ENCODE measurements at regions not wholly inside any gene's neighbourhood (a gene's known extent, or its start where the extent isn't known, plus 50 kb on each side); places are given as distances from the start of the nearest gene placed in this dataset.
A peak's percentile ranks its signal among the peaks of the same experiment; 100 is the strongest.

DNA sequence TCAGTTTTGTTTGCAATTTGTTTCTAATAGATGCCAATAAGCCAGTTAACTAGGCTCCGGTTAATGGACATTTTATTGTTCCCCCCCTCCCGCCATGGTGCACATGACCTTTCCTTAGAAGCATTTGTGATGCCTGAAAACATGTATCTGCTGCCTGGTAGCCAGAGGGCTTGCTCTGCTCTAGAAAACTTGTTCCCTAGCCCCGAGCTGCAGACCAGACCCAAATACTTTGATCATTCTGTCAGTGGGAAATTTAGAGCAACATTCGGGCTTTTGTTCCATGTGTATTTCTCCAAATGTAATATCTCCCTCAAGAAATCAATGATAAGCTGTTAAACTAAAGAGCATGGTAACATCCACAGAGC, 104.7 kb downstream of the EVX1 start:
- Mint-ChIP-seq H3K9me3 (no peaks in the 10 kb centered on the region), H3K4me1 (no peaks in the 10 kb centered on the region), H3K27me3 (peaks cover 50% of the 10 kb centered on the region), H3K4me3 (no peak overlapping the region), H3K27ac (no peak overlapping the region)
- DNase-seq, result no peak
- ATAC-seq, result no peak

DNA sequence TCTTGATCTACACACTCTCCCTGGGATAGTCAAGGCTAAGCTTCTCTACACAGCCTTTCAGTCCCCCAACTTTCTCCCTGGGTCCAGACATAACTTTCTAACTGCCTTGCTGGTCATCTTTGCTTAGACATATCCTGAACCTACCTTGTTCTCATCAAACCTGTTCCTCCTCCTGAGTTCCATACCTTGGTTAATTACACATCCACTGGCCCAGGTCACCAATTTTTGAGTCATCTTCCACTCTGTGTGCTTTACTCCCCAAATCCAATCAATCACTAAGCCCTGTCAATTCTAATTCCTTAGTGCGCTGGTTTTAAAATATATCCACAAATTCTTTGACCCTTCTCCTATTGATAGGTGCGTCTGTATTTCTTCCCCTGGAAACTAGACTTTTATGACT, 107.0 kb downstream of the EVX1 start:
- H3K9me3 Mint-ChIP-seq, result no peaks in the 10 kb centered on the region
- no peak overlapping the region for H3K4me3 Mint-ChIP-seq
- DNase-seq (no peak), ATAC-seq (no peak)
- no peak overlapping the region for H3K27ac Mint-ChIP-seq
- peaks cover 49% of the 10 kb centered on the region for H3K27me3 Mint-ChIP-seq
- H3K4me1 Mint-ChIP-seq, result no peaks in the 10 kb centered on the region

DNA sequence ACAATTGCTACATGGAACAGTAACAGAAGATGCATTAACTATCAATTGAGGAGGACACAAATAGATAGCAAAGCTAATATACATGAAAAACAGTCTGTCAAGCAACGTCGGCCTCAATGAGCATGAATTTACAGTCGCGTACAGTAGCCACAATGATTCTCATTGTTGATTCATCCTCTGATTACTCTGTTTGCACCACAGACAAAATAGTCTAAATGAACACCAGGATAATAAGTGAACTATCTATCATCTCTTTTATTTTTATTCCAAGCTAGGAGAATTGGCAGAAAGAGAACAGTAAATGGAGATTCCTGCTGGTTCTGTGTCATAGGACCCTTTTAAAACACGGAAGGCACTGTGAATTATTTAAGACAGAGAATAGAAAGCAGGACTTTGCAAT, 108.5 kb downstream of the EVX1 start:
- no peaks in the 10 kb centered on the region for H3K9me3 Mint-ChIP-seq
- no peak overlapping the region for H3K27ac Mint-ChIP-seq
- H3K4me3 Mint-ChIP-seq, result no peak overlapping the region
- no peak for DNase-seq
- no peak for ATAC-seq
- no peaks in the 10 kb centered on the region for H3K4me1 Mint-ChIP-seq
- peaks cover 42% of the 10 kb centered on the region for H3K27me3 Mint-ChIP-seq

DNA sequence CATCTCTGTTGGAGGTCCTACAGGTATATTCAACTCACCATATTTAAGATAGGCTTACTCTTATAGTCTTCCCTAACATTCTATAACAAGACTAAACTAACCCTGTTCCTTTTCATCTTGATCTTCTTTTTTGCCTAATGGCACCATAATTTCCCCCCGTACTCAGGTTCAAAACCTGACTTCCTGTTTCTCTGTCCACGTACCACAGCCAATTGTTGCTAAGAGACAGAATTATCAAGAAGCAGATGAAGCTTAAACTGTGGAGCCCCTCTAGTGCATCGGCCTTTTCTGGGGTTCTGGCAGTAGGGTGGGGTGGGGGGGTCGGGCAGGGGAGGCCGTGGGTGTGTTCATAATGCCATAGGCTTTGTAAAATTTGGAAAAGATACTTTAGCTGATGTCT, 109.2 kb downstream of the EVX1 start:
- Mint-ChIP-seq H3K4me1 (no peaks in the 10 kb centered on the region), H3K4me3 (no peak overlapping the region), H3K27ac (no peak overlapping the region), H3K27me3 (peaks cover 42% of the 10 kb centered on the region), H3K9me3 (no peaks in the 10 kb centered on the region)
- DNase-seq, result no peak
- no peak for ATAC-seq

DNA sequence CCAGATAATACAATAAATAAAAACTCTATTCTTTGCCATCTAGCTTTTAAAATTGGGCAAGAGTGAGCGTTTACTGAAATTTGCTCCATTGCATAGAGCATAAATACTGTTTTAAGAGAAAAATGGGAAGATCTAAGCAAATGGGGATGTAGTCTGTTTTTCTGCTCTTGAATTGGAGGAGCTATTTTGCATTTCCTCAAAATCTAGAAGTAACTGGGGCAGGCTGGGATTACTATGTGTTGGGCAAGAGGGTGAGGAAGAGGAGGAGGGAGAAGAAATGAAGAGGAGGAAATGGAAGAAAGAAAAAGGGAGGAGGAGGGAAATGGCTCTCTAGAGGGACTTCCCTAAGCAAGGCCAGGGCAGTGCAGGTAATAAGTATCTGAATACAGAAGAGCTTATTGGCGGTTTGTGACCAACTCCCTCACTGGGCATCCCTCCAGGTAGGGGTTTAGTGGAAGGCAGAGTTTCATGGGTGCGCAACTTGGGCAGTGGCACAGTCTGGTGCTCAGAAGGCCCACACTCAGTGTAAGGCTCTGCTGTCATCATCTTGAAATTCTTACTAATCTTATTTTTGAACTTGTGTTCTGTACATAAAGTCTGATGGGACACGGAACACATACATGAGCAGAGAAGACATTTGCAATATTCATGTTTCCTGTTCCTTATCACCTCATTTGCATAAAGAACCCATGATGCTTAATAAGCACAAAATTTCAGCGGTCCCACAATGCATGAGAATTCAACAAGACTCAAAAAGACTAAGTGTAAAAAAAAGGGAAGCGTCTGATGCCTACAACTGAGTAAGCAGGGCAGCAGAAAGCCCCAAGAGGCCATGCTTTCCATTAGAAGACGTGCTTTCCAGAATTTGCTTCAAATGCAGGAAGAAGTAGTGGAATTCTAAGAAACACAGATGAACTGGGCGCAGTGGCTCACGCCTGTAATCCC, 116.9 kb downstream of the EVX1 start:
- DNase-seq, result no peak
- no peak for ATAC-seq
- Mint-ChIP-seq H3K9me3 (no peaks in the 10 kb centered on the region), H3K27me3 (peaks cover 17% of the 10 kb centered on the region), H3K4me1 (no peaks in the 10 kb centered on the region), H3K4me3 (no peak overlapping the region), H3K27ac (no peak overlapping the region)

DNA sequence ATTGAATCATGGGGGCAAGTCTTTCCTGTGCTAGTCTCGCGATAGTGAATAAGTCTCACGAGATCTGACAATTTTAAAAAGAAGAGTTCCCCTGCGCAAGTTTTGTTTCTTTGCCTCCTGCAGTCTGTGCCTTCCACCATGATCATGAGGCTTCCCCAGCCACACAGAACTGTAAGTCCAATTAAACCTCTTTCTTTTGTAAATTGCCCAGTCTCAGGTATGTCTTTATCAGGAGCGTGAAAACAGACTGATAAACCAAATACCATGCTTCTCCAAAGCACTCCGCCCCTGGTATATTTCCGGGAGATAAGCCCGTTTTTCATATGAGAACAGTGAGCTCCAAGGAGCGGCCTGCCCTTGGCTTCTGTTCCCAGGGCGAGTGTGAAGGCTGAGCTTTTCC, 118.9 kb downstream of the EVX1 start:
- H3K27ac Mint-ChIP-seq, result no peak overlapping the region
- no peaks in the 10 kb centered on the region for H3K9me3 Mint-ChIP-seq
- no peaks in the 10 kb centered on the region for H3K4me1 Mint-ChIP-seq
- ATAC-seq (no peak), DNase-seq (no peak)
- peaks cover 17% of the 10 kb centered on the region for H3K27me3 Mint-ChIP-seq
- no peak overlapping the region for H3K4me3 Mint-ChIP-seq

DNA sequence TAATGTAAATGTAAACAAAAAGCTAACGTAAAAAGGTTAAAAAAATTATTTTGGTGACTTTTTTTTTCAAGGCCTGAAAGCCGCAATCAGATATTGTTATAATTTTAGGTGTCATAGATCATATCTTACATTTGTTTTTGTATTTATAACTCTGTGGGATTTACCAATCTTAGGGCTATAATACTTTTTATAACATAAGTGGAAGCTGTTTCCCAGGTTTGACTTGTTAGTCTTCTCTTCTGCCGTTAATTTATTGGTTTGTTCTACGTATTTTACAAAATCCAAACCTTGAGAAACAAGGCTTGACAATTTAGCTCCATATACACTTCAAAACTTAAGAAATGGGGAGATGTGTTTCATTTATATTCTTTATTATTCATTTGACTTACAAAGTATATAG, 119.4 kb downstream of the EVX1 start:
- H3K27ac Mint-ChIP-seq, result no peak overlapping the region
- H3K4me1 Mint-ChIP-seq, result no peaks in the 10 kb centered on the region
- H3K9me3 Mint-ChIP-seq, result no peaks in the 10 kb centered on the region
- no peak for ATAC-seq
- peaks cover 16% of the 10 kb centered on the region for H3K27me3 Mint-ChIP-seq
- H3K4me3 Mint-ChIP-seq, result no peak overlapping the region
- DNase-seq, result no peak

DNA sequence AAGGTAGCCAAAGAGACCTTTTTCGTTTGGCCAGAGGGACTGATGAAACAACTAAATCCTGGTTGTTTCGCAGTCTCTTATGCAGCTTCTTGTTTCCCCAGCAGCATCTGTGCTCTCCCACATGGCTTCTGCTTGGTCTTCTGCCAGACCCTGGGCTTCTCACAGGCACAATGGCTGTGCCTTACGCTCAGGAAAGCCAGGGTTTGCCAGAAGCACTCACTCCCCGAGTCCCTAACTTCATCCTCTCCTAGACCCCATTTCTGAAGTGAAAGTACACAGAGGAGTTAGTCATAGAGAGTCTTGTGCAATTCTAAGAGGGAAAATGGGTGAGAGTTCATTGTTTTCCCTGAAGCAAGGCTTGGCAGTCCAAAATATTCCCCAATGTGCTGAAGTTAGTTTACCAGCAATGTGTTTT, 121.7 kb downstream of the EVX1 start:
- ATAC-seq (no peak), DNase-seq (no peak)
- no peaks in the 10 kb centered on the region for H3K9me3 Mint-ChIP-seq
- H3K27ac Mint-ChIP-seq, result no peak overlapping the region
- H3K27me3 Mint-ChIP-seq, result no peaks in the 10 kb centered on the region
- no peaks in the 10 kb centered on the region for H3K4me1 Mint-ChIP-seq
- no peak overlapping the region for H3K4me3 Mint-ChIP-seq

DNA sequence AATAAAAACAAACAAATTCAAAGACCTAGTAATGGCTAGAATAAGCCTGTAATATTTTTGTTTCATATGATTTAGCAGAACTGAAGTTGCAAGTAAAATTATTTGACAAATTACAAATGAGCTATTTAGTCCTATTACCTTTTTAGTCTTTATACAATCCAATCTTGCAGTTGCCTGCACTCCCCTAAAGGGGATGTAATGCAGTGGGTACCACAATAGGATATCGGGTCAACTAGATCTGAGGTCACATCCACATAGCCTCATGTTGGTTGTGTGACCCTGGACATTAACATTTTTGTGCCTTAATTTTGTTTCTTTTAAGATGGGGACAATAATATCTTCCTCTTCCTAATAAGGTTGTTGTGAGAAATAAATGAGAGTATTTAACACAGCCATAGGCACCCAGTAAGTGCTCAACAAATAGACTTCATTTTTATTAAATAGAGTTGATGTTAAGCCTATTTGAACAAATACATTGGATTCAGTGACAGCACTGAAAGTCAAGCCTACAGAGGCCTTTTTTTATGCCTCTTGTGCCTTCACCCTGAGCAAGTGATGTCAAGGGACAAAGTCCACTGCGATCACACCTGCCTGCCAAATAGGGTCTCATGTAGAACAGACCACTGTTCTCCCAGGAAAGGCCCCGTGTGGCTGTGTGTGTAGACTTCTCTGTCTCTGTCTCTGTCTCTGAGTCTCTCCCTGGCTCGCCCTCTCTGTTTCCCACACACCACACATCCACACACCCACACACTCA, 124.8 kb downstream of the EVX1 start:
- DNase-seq, result no peak
- no peaks in the 10 kb centered on the region for H3K27me3 Mint-ChIP-seq
- H3K27ac Mint-ChIP-seq, result no peak overlapping the region
- H3K4me3 Mint-ChIP-seq, result no peak overlapping the region
- H3K4me1 Mint-ChIP-seq, result no peaks in the 10 kb centered on the region
- ATAC-seq, result peak; percentile 12
- H3K9me3 Mint-ChIP-seq, result no peaks in the 10 kb centered on the region

DNA sequence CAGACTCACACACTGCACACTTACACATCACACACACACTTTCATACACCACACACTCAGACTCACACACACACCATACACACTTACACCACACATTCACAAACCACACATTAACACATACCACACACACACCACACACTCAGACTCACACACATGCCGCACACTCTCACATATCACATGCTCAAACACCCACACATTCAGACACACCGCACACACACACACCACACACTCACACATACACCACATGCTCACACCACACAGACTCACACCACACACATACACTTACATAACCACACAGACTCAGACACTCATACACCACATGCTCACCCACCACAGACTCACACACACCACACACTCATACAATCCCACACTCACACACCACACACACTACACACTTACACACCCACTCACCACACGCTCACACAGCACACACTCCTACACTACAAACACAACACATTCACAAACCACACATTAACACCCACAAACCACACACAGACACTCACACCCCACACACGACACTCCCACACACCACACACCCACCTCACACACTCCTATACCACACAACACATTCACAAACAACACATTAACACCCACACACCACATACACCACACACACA, 125.4 kb downstream of the EVX1 start:
- H3K4me3 Mint-ChIP-seq, result no peak overlapping the region
- no peaks in the 10 kb centered on the region for H3K4me1 Mint-ChIP-seq
- no peaks in the 10 kb centered on the region for H3K9me3 Mint-ChIP-seq
- peak; percentile 42 for ATAC-seq
- H3K27me3 Mint-ChIP-seq, result no peaks in the 10 kb centered on the region
- DNase-seq, result no peak
- no peak overlapping the region for H3K27ac Mint-ChIP-seq

DNA sequence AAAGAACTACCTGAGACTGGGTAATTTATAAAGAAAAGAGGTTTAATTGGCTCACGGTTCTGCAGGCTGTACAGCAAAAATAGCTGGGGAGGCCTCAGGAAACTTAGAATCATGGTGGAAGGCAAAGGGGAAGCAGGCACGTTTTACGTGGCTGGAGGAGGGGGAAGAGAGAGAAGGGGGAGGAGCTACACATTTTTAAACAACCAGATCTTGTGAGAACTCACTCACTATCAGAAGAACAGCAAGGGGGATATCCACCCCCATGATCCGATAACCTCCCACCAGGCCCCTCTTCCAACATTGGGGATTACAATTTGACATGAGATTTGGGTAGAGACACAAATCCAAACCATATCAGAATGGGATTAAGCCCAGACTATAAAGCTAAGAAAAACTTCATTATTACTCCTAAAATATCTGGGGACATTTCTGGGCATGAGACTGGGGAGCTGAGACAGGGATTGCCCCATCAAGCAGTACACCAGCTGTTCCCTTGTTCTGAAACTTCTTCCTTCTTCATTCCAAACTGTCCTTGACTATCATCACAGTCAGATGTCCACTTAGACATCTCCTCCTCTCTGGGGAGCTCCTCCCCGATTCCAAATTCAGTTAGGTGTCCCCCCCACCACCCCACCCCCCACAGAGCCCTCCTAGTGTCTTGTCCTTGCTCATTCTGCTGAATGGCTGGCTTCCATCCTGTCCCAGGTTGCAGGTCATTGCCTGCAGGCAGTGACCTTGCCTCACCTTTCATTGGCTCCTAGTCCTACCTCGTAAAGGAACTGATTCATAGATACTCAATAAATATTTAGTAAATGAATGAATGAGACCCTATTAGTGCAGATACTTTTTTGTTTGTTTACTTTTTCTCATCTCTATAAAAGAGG, 132.6 kb downstream of the EVX1 start:
- no peak for ATAC-seq
- Mint-ChIP-seq H3K27ac (no peak overlapping the region), H3K9me3 (no peaks in the 10 kb centered on the region), H3K4me1 (no peaks in the 10 kb centered on the region), H3K4me3 (no peak overlapping the region), H3K27me3 (peaks cover 47% of the 10 kb centered on the region)
- DNase-seq, result no peak

DNA sequence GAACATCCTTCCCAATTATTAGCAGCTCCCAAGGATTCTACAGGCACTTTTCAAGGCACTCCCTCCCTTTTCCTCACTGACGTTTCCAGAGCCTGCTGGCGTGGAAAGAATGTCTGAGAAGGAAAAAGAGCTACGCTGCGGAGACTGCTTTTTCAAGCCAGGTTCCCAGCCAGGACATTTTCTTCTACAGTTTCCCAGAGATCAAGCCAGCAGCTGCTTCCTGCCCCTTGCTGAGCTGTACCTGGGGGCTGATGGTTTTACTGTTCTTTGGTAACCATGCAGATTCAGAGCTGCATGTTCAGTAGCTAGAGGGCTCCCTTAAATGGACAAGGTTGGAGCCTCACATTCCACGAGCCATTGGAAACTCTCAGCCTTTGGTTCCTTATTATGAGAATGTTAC, 133.4 kb downstream of the EVX1 start:
- Mint-ChIP-seq H3K27me3 (peaks cover 47% of the 10 kb centered on the region), H3K27ac (no peak overlapping the region), H3K4me3 (no peak overlapping the region), H3K4me1 (no peaks in the 10 kb centered on the region), H3K9me3 (no peaks in the 10 kb centered on the region)
- no peak for DNase-seq
- no peak for ATAC-seq

DNA sequence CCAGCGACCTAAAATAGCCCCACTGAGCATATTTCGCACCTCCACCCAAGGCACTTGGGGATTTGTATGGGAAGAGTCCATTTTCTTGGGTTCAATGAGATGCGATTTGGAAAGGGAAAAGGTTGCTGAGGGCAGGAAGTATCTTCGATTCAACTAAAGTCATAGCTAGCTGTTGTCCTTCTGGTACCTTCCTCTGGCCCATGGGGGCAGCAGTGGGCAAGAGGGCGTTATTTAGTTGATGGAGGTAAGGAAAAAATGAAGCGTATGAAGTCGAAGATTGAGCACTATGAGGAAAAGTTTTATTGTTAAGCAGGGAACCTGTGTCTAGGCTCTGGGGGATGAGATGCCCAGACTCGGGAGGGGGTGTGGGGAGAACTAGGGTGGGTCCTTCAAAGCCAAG, 135.4 kb downstream of the EVX1 start:
- peaks cover 47% of the 10 kb centered on the region for H3K27me3 Mint-ChIP-seq

DNA sequence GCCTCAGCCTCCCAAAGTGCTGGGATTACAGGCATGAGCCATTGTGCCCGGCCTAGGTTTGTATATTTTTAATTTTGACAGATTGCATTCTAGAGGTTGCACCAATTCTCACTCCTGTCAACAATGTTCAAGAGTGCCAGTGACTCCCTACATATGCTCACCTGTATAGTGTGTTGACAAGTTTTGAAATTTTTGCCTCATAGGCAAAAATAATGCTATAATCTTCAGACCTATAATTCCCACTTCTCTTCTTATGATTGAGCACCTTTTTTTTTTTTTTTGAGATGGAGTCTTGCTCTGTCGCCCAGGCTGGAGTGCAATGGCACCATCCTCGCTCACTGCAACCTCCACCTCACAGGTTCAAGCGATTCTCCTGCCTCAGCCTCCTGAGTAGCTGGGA, 139.7 kb downstream of the EVX1 start:
- H3K4me3 Mint-ChIP-seq, result no peak overlapping the region
- H3K9me3 Mint-ChIP-seq, result no peaks in the 10 kb centered on the region
- peaks cover 30% of the 10 kb centered on the region for H3K27me3 Mint-ChIP-seq

More for the DNA sequence above, 135.4 kb downstream of the EVX1 start:
- Mint-ChIP-seq H3K27ac (no peak overlapping the region), H3K4me1 (no peaks in the 10 kb centered on the region), H3K4me3 (no peak overlapping the region), H3K9me3 (no peaks in the 10 kb centered on the region)
- DNase-seq (no peak), ATAC-seq (no peak)

DNA sequence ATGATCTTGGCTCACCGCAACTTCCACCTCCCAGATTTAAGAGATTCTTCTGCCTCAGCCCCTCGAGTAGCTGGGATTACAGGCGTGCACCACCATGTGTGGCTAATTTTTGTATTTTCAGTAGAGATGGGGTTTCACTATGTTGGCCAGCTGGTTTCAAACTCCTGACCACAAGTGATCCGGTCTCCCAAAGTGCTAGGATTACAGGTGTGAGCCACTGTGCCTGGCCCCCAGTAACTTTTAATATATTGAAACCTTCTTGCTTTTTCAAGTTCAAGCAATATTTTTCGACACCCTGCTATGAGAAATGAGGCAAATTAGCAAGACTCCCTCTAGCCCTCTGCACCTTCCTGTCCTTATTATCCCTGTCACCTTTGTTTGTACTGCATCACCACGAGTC, 144.0 kb downstream of the EVX1 start:
- ATAC-seq (no peak), DNase-seq (no peak)
- no peaks in the 10 kb centered on the region for H3K4me1 Mint-ChIP-seq
- no peak overlapping the region for H3K27ac Mint-ChIP-seq
- H3K9me3 Mint-ChIP-seq, result no peaks in the 10 kb centered on the region
- peaks cover 19% of the 10 kb centered on the region for H3K27me3 Mint-ChIP-seq
- H3K4me3 Mint-ChIP-seq, result no peak overlapping the region

More for the DNA sequence above, 139.7 kb downstream of the EVX1 start:
- Mint-ChIP-seq H3K4me1 (no peaks in the 10 kb centered on the region), H3K27ac (no peak overlapping the region)
- ATAC-seq (no peak), DNase-seq (no peak)
